HG03060 (cell line): ENCODE measurements at regions not wholly inside any gene's neighbourhood (a gene's known extent, or its start where the extent isn't known, plus 50 kb on each side); places are given as distances from the start of the nearest gene placed in this dataset.

Experiments
- ATAC-seq: cut with Tn5 transposase; IDR thresholded peaks from one replicate; pipeline ENCODE4 v1.9.1; 2021; ENCODE audit warnings: low read depth, moderate number of reproducible peaks; ENCODE audit not compliant: unreplicated experiment

- no peak for ATAC-seq
Measured at GRCh38 chr6:45791211-45792168, 224.2 kb downstream of the CLIC5 start.

- no peak for ATAC-seq
Measured at GRCh38 chr6:45789238-45789637, 226.4 kb downstream of the CLIC5 start.

- no peak for ATAC-seq
Measured at GRCh38 chr6:45787384-45787783, 228.3 kb downstream of the CLIC5 start.

DNA sequence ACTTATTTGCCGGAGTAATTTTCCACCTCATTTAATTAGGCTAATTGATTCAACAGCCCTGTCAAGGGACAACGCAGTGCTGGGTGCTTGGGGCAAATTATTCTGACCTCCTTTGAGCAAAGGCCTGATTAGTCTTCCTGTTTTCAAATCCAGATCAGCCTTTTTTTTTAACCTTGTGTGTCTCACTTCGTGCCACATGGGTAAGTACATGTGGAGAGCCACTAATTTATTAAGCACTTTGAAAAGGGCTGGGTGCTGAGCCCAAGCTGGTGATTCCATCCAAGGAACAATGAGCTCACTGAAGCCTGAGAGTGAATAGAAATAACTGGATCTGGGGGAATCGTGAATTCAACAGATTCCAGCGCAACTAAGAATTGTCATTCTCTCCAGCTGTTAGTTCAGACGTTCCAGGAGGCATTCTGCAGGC lies 229.3 kb downstream of the CLIC5 start:
- no peak for ATAC-seq

GRCh38 chr6:45784250-45784649 lies 231.4 kb downstream of the CLIC5 start:
- no peak for ATAC-seq

- no peak for ATAC-seq
Measured at GRCh38 chr6:45783716-45784115, 231.9 kb downstream of the CLIC5 start.

DNA sequence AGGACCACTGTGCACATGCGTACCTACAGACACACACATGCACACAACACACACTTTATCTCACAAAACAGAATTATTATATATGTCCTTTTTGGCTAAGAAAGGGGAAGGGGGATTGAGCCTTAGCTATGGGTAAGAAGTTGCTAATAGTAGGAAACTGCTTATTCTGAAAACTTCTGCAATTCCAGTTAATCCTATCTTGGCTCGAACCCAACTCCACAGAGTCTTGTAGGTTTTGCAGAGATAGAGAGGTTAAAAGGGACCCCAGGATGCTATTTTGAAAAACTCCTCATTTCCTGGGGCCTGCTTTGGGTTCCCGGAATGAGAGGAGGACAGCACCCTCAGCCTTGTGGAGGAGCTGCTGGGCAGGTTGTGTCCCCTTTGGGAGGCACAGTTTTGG lies 233.8 kb downstream of the CLIC5 start:
- ATAC-seq = no peak

DNA sequence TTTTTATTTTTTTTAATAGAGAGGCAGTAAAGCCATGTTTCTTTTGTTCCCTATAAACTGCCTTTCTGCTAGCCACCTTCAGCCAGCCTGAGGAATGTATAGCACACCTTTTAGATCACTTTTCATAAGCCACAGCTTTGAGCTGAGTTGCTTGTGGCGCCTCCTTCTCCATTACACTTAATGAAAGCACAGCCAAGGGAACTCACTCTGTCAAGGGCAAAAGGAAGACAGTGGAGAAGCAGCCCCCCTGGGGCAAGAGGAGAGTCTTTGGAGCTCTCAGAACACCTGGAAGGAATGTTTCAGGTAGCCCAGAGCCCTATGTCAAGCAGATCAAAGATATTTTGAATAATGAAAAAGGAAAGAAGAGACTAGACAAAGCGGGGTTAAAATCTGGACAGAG lies 235.1 kb downstream of the CLIC5 start:
- no peak for ATAC-seq

DNA sequence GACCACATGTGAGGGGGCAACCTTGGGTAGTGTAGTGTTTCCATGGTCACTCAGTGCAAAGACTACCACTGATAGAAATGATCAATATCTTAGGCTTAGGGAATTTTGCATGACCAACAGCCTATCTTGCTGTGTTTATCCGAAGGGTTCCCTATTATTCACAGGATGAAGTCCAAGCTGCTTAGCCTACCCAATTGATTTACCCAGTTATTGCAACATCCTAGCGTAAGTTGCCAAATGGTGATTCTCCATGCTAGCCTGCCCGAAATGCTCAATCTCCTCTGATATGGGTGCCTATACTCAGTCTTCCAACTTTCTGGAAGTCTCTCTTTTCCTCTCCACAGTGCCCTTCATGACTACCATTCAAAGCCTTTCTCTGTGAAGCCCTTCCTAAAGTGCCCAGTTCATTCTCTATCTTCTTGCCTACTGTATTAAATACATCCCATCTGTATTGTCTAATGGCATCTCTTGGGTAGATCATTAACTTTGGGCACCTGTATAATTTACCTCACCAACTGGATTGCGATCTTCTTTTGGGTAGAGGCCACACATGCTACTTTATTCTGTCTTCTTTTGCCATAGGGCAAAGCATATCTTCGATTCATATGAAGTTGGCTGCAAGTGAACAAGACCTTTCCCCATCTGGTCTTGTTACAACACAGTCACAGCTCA lies 240.5 kb downstream of the CLIC5 start:
- no peak for ATAC-seq

GRCh38 chr6:45773906-45774305 lies 241.8 kb downstream of the CLIC5 start:
- ATAC-seq = no peak

DNA sequence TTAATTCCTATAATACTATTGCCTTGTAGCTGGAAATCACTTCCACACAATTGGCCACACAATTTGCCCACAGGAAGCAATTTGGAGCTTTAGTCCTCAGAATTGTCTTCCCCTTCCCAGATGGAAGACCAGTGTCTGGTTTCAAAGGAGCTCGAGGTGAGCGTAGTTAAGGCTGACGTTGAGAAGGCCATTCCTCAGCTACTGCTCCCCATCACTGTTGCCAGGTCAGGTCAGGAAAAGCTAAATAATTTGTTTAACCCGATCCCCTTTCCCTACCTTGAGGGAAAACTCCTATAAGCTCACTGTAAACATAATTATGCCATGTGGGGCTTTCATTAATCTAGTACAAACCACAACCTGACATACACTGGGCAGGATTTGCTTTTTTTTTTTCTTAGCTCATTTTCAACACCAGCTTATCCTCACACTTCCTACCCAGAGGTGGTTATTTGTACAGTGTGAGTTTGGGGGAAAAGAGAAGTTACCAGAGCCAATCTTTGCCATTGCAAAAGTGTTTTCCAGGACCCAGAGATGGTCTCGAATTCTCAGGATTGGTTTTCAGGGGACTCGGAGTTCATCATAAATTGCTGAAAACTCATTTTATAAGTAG lies 242.7 kb downstream of the CLIC5 start:
- no peak for ATAC-seq

DNA sequence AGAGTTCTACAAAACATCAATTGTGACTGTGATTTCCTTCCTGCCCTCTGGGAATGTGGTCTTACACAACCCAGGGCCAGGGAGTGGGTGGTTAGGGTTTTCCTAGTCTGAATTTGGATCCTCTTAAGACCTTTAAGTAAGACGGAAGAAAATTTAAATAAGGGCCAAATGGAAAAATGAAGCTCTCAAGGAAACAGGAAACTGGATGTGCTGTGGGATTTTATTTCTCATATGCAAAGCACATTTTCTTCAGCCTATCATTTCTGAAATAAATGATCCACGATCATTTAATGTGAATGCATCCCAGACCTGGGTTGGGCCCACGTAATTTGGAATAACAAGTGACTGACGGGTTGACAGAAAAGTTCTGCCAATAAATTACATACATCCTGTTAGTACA lies 243.6 kb downstream of the CLIC5 start:
- no peak for ATAC-seq

DNA sequence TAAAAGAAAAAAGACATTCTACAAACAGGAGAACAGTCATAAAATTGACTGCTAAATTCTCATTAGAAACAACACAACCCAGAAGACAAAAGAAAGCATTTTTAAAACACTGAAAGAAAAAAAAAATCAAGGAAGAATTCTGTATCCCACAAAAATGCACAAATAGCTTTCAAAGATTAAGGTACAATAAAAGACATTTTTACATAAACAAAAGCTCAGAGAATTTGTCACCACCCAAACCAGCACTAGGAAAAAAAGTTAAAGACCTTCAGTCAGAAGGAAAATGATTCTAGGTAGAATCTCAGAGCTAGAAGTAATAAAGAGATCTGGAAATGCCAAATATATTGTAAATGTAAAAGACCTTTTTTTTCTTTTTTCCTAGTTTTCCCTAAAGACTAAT lies 252.4 kb downstream of the CLIC5 start:
- no peak for ATAC-seq

- no peak for ATAC-seq
Measured at GRCh38 chr6:45759472-45759810, 256.2 kb downstream of the CLIC5 start.

DNA sequence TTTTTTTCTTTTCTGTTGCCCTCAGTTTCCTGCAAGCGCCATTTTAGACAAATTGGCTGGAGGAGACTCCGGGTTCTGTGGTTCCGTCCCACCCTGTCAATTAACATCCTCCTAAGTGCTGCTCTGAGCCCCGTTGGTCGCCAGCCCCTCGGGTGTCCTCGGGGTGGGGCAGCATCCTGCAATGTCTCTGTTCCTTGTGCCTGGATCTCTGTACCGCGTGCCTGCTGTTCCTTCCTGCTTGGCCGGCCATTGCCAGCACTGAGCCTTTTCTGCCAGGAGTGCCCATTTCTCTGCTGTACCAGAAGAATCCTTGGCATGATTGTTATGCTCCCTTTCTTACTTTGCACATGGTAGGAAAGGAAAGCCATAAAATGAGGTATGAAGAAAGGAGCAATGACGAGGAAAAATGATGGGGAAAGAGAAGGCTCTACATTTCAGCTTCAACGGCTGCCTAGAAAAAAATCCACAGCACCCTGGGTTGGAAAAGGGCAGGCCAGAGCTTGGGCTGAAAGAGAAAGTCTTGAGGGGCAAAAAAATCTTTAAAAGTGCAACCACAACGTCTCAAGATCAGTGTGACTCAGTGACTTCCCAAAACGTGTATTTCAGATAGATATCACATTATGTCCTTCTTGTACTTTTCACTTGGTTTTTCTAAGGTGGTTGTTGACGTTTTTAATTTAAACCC lies 256.7 kb downstream of the CLIC5 start:
- no peak for ATAC-seq

DNA sequence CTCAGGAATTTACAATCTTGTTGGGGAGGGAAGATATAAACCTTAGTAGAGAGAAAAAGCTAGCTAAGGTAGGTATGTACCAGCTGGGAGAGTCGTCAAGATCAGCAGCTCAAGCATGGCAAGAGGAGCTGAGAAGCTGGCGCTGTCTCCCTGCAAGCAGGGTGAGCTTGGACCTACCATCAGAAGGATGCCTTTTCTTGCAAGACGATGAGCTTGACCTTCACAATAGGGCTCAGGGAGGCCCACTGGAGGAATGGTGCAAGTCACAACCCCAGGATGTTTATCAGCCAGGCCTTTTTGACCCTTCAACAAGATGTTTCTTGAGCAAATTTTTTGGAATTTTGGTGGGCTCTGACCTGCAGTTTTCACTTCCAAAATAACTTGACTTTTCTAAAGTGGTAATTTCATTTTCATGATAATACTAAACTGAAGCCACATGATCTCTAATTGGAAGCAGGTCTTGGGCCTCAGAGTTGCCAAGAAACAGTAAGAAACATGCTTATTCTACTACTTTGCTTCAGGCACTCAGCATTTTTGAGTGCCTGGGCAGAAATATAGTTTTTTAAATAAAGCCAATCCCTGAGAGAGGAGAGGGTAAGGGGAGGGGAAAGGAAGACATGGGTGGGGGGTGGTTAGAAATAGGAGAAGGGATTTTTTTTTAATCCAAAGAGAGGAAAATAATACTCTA lies 258.1 kb downstream of the CLIC5 start:
- ATAC-seq = no peak

GRCh38 chr6:45756606-45757005 lies 259.1 kb downstream of the CLIC5 start:
- no peak for ATAC-seq

DNA sequence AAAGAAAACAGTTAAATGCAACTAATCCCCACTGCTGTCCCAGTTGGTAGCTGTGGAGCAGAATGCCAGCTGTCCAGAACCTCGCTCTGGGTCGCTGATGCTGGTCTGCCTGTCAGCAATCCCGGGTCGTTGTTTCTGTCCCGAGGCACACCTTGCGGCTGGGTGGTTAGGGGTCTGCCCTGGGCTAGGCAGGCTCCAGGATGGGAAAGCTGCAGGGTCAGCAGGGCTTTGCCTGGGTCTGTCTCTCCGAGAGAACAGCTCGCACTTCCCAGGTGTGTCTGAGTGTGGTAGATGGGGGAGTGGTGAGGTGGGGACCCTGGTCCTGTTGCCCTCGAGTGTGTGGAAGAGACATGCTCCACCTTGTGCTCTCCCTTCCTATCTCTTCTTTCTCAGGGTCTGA lies 261.2 kb downstream of the CLIC5 start:
- ATAC-seq = no peak

DNA sequence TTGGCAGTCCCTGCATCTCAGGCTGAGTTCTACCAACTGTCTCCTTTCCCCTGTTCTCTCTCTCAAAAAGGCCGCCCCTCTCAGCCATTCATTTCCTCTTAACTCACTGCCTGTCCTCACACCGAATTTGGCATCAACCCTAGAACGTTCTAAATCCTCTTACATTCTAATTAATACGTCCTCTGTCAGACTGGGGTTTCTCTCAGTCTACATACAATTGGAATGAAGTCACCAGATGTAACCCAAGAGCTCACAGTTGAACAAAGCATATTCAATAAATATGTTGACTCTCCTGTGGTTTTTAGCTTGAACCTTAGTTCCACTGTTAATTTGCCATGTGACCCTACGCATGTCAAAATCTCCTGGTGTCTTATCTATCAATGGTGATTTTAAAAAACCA lies 269.6 kb downstream of the CLIC5 start:
- no peak for ATAC-seq

DNA sequence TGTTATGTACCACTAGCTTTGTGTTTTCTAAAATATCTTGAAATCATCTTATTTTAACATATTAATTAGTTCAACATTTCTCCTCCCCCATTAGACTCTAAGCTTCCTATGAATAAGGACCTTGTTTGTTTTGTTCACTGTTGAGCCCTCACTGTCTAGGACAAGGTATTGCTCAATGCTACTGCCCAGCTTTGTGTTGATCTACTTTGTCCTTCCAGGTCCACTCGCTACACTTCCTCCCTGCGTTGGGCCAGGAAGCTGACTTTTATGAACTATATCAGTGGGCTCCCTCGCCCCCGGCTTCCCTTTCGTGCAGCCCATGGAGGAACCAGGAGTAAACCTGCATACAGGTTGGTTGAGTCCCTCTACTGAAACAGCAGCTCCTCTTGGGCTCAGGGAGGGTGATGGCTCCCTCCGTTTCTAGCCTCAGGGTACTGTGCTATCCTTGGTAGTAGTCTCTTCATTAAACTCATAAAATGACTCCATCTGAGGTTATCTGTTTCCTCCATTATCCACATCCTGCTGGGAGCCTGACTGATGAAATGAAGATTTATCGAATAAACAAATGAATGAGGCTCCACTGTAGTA lies 272.5 kb downstream of the CLIC5 start:
- no peak for ATAC-seq
